Endodermal cell (in vitro differentiated cells): ENCODE measurements at regions not wholly inside any gene's neighbourhood (a gene's known extent, or its start where the extent isn't known, plus 50 kb on each side); places are given as distances from the start of the nearest gene placed in this dataset.
A peak's percentile ranks its signal among the peaks of the same experiment; 100 is the strongest.

Source experiments
- DNase-seq: peaks from one replicate; pipeline ENCODE4 v3.0.0-alpha.2; 2017
- H3K27ac ChIP-seq: 2 replicates; pipeline ENCODE4 v1.5.1; 2013; ENCODE audit warnings: mild to moderate bottlenecking, low read depth, low read length, moderate library complexity
- H3K27me3 ChIP-seq: 2 replicates; pipeline ENCODE4 v1.6.1; 2013; ENCODE audit warnings: mild to moderate bottlenecking, low read length, moderate library complexity; ENCODE audit not compliant: insufficient read depth, control insufficient read depth, poor library complexity, severe bottlenecking
- H3K36me3 ChIP-seq: 2 replicates; pipeline ENCODE4 v1.7.0; 2013; ENCODE audit warnings: mild to moderate bottlenecking, low read length, moderate library complexity; ENCODE audit not compliant: control insufficient read depth, insufficient read depth
- H3K4me1 ChIP-seq: one replicate; pipeline ENCODE4 v1.7.0; 2013; ENCODE audit warnings: low read length; ENCODE audit not compliant: control insufficient read depth, insufficient read depth
- H3K4me3 ChIP-seq: 2 replicates; pipeline ENCODE4 v1.5.1; 2013; ENCODE audit warnings: mild to moderate bottlenecking, low read length, moderate library complexity
- H3K9ac ChIP-seq: 2 replicates; pipeline ENCODE4 v1.6.1; 2013; ENCODE audit warnings: mild to moderate bottlenecking, low read length, moderate library complexity; ENCODE audit not compliant: poor library complexity, severe bottlenecking; ENCODE audit errors: extremely low read depth
- H3K9me3 ChIP-seq: 2 replicates; pipeline ENCODE4 v1.6.1; 2013; ENCODE audit warnings: mild to moderate bottlenecking, low read length, moderate library complexity; ENCODE audit not compliant: control insufficient read depth
- H3K27ac Mint-ChIP-seq: 2 replicates; pipeline ENCODE4 v1.8.0; 2020; ENCODE audit warnings: mixed read lengths
- H3K27me3 Mint-ChIP-seq: 2 replicates; pipeline ENCODE4 v1.8.0; 2021; ENCODE audit warnings: mild to moderate bottlenecking, mixed read lengths; ENCODE audit not compliant: insufficient read depth
- H3K36me3 Mint-ChIP-seq: 2 replicates; pipeline ENCODE4 v1.8.0; 2020; ENCODE audit warnings: low read depth, mixed read lengths
- H3K4me1 Mint-ChIP-seq: 2 replicates; pipeline ENCODE4 v1.8.0; 2020; ENCODE audit warnings: mixed read lengths
- H3K4me3 Mint-ChIP-seq: 2 replicates; pipeline ENCODE4 v1.8.0; 2020; ENCODE audit warnings: mild to moderate bottlenecking, moderate library complexity, mixed read lengths
- H3K9me3 Mint-ChIP-seq: 2 replicates; pipeline ENCODE4 v1.8.0; 2020; ENCODE audit warnings: mild to moderate bottlenecking, mixed read lengths
- WGBS, 2 experiments: methylation state at CpG; one replicate each; pipeline versions ENCODE4 v1.1.5 to v1.1.7; 2013; ENCODE audit warnings: missing lambda C conversion rate in 2 of 2, mixed read lengths in 1 of 2; ENCODE audit not compliant: insufficient coverage in 1 of 2, insufficient read length in 1 of 2; 5-methylcytosine and 5-hydroxymethylcytosine counted together
- TF ChIP-seq, protein P1 (sequence below): fragments of 200-600 bp; sonication (generic); conservative IDR thresholded peaks from 2 replicates; pipeline ENCODE4 v1.5.0; 2021; ENCODE audit warnings: antibody characterized with exemption, mild to moderate bottlenecking

DNA sequence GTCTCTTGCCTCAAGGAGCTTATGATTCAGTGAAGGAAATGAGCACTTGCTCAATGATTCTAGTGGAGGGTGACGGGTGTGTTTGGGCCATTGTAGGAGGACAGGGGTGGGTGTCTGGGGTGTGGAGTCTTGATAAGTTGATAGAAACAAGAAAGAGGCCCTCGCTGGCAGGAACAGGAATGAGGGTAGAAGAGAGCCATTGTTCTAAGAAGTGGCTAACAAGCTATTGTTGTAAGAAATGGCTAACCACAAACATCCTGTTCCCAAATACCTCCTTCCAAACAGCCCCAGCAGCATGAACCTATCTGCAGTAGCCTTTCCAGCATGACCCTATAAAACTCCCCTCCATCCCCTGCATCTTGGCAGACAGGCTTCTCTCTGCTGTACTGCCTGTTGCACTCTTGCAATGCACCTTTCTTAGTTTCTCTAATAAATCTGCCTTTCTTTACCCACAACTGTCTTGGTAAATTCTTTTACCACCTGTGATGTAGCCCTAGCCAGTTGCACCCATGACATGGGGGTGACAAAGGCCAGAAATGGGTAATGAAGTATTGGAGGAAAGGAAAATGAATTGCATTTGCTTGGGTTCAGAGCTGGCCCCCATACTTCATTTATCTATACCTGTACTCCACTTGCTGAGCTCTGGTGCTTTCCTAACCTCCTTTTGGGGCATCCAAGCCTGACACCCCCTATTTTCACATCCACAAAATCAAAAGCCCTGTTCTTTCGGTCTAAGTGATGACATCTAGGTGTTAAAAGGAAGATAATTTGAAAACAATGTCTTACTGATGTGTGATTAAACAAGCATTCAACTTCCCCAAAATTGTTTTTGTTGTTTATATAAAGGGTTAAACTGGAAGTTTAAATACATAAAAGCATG, 389.1 kb downstream of the GRIN2B start:
- Mint-ChIP-seq H3K4me1 (peaks cover 58% of the 10 kb centered on the region), H3K27ac (peak overlapping the region; percentile 83), H3K4me3 (no peak overlapping the region), H3K27me3 (peaks cover 4% of the 10 kb centered on the region), H3K36me3 (peaks cover 15% of the 10 kb centered on the region), H3K9me3 (peaks cover 28% of the 10 kb centered on the region)
- Histone ChIP-seq H3K36me3 (no peaks in the 10 kb centered on the region), H3K27ac (no peak overlapping the region), H3K9me3 (peaks cover 20% of the 10 kb centered on the region), H3K9ac (no peak overlapping the region), H3K27me3 (no peaks in the 10 kb centered on the region), H3K4me1 (peaks cover 17% of the 10 kb centered on the region), H3K4me3 (peak overlapping the region; percentile 53)
- WGBS, 2 experiments, result 60 to 70% methylated on average over 1 to 3 of the region's 3 CpGs
- peak; percentile 39 for DNase-seq
- TF ChIP-seq, protein P1, sequence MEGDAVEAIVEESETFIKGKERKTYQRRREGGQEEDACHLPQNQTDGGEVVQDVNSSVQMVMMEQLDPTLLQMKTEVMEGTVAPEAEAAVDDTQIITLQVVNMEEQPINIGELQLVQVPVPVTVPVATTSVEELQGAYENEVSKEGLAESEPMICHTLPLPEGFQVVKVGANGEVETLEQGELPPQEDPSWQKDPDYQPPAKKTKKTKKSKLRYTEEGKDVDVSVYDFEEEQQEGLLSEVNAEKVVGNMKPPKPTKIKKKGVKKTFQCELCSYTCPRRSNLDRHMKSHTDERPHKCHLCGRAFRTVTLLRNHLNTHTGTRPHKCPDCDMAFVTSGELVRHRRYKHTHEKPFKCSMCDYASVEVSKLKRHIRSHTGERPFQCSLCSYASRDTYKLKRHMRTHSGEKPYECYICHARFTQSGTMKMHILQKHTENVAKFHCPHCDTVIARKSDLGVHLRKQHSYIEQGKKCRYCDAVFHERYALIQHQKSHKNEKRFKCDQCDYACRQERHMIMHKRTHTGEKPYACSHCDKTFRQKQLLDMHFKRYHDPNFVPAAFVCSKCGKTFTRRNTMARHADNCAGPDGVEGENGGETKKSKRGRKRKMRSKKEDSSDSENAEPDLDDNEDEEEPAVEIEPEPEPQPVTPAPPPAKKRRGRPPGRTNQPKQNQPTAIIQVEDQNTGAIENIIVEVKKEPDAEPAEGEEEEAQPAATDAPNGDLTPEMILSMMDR, result no peak

DNA sequence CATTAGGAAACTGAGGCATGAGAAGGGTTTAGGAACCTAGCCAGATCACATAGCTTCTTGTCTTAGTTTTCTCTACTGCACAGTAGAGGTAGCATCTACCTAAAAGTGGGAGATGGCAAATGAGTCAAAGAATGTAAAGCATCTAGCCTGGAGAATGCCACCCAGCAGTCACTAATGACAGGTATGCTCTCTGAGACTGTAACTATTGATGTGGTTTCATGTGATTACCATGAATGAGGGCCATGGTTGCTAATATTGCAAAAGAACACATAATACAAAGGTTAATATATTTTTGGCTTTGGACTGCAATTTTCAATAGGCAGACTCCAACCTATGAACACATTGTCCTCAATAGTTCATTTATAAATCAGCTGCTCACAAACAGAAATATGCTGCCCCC, 389.9 kb downstream of the GRIN2B start:
- Histone ChIP-seq H3K36me3 (no peaks in the 10 kb centered on the region), H3K27ac (no peak overlapping the region), H3K4me3 (no peak overlapping the region), H3K4me1 (peaks cover 13% of the 10 kb centered on the region), H3K9me3 (peaks cover 20% of the 10 kb centered on the region), H3K9ac (no peak overlapping the region), H3K27me3 (no peaks in the 10 kb centered on the region)
- Mint-ChIP-seq H3K4me1 (peaks cover 53% of the 10 kb centered on the region), H3K36me3 (peaks cover 15% of the 10 kb centered on the region), H3K27me3 (peaks cover 2% of the 10 kb centered on the region), H3K9me3 (peaks cover 28% of the 10 kb centered on the region), H3K4me3 (no peak overlapping the region), H3K27ac (peak overlapping the region; percentile 83)
- TF ChIP-seq, protein P1, result no peak
- DNase-seq, result no peak

DNA sequence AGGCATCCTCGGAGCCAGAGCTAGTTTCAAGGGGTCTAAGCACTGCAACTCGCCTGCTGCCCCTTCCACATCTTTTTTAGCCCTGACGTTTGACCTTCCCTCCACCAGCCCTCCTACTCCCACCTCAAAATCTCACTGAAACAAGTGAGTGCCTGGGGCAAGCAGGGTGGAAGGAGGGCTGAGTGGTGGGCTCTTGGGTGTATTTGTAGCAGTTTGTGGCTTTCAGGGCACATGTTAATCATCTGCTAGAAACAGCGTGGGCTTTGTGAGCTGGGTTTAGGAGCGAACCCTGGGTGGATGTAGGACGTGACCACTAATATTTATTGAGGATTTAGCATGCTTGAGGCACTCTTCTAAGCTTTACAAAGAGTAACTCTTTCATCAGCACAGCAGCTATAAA, 390.3 kb downstream of the GRIN2B start:
- peaks cover 15% of the 10 kb centered on the region for H3K36me3 Mint-ChIP-seq
- 83 to 90% methylated on average over 1 to 6 of the region's 6 CpGs for WGBS, 2 experiments
- H3K4me3 Mint-ChIP-seq, result no peak overlapping the region
- peaks cover 20% of the 10 kb centered on the region for H3K9me3 ChIP-seq
- no peaks in the 10 kb centered on the region for H3K27me3 ChIP-seq
- peaks cover 28% of the 10 kb centered on the region for H3K9me3 Mint-ChIP-seq
- no peak overlapping the region for H3K27ac Mint-ChIP-seq
- H3K9ac ChIP-seq, result no peak overlapping the region
- H3K4me1 Mint-ChIP-seq, result peaks cover 51% of the 10 kb centered on the region
- H3K27me3 Mint-ChIP-seq, result peaks cover 2% of the 10 kb centered on the region
- no peak overlapping the region for H3K27ac ChIP-seq
- TF ChIP-seq, protein P1, result no peak
- H3K4me3 ChIP-seq, result no peak overlapping the region
- DNase-seq, result no peak
- H3K36me3 ChIP-seq, result no peaks in the 10 kb centered on the region
- H3K4me1 ChIP-seq, result peaks cover 13% of the 10 kb centered on the region
